B cell (primary cell): ENCODE measurements at regions not wholly inside any gene's neighbourhood (a gene's known extent, or its start where the extent isn't known, plus 50 kb on each side); places are given as distances from the start of the nearest gene placed in this dataset.
"Not testable (repeated sequence)": the region's sequence is repeated elsewhere in the genome, so short reads cannot be mapped to it uniquely, and the experiment has no call there.

Experiments
- ATAC-seq: fragments of 200-7000 bp; cut with Tn5 transposase; one replicate; pipeline ENCODE4 v1.10.0; 2021; ENCODE audit warnings: low read depth, mild to moderate bottlenecking, moderate number of reproducible peaks, moderate library complexity
- CTCF ChIA-PET: fragments of 350-600 bp; sonication (Branson Sonifier 250); formaldehyde crosslinking; loops from one replicate; lab custom pipeline; 2021; ENCODE audit warnings: antibody characterized with exemption, inconsistent platforms; lab: Charles Lee
- POLR2A ChIA-PET: fragments of 350-600 bp; sonication (Branson Sonifier 250); formaldehyde crosslinking; loops from one replicate; lab custom pipeline; 2021; ENCODE audit warnings: antibody characterized with exemption; lab: Charles Lee
- DNase-seq: peaks from one replicate; pipeline ENCODE4 v3.0.0; 2013
- H2AFZ ChIP-seq: 2 replicates; pipeline ENCODE4 v1.6.1; 2012; ENCODE audit warnings: mild to moderate bottlenecking, low read depth, low read length; ENCODE audit not compliant: insufficient read depth, poor library complexity, severe bottlenecking
- H3K27ac ChIP-seq, 2 donors: 1 replicate in 1 of 2; 2 replicates in 1 of 2; pipeline ENCODE4 v1.5.1; 2012 to 2013; ENCODE audit warnings: low read length in 2 of 2, mild to moderate bottlenecking in 2 of 2, moderate library complexity in 1 of 2
- H3K27me3 ChIP-seq, 4 experiments: fragments of 200-600 bp in 1 of 4; sonication (generic) in 1 of 4; replicated peaks in 1 of 4; 1 replicate in 2 of 4; 2 replicates in 2 of 4; pipeline versions ENCODE4 v1.6.1 to v1.7.0; 2013 to 2016; ENCODE audit warnings: low read length in 3 of 4, mild to moderate bottlenecking in 2 of 4, mixed read lengths in 1 of 4, moderate library complexity in 1 of 4; ENCODE audit not compliant: insufficient read depth in 4 of 4, control insufficient read depth in 3 of 4; ENCODE audit errors: control extremely low read depth in 1 of 4
- H3K36me3 ChIP-seq, 2 experiments: replicated peaks in 1 of 2; 1 replicate in 1 of 2; 2 replicates in 1 of 2; pipeline versions ENCODE4 v1.6.1 to v1.7.1; 2013; ENCODE audit warnings: low read length in 1 of 2; ENCODE audit not compliant: insufficient read depth in 2 of 2, control insufficient read depth in 1 of 2; ENCODE audit errors: control extremely low read depth in 1 of 2, extremely low read depth in 1 of 2
- H3K4me1 ChIP-seq, 2 donors: fragments of 200-600 bp in 1 of 2; sonication (generic) in 1 of 2; 1 replicate in 1 of 2; 2 replicates in 1 of 2; pipeline versions ENCODE4 v1.5.1 to v1.6.1; 2013 to 2017; ENCODE audit warnings: low read length in 2 of 2; ENCODE audit not compliant: control insufficient read depth in 2 of 2, insufficient read depth in 2 of 2
- H3K4me2 ChIP-seq: replicated peaks from 2 replicates; pipeline ENCODE3; 2012; ENCODE audit warnings: mild to moderate bottlenecking, low read depth, low read length; ENCODE audit not compliant: poor library complexity, severe bottlenecking
- H3K4me3 ChIP-seq, 5 experiments: fragments of 200-600 bp in 1 of 5; sonication (generic) in 1 of 5; 1 replicate in 3 of 5; 2 replicates in 2 of 5; pipeline versions ENCODE4 v1.5.1 to v1.7.0; 2011 to 2016; ENCODE audit warnings: low read length in 4 of 5, mild to moderate bottlenecking in 4 of 5, low read depth in 2 of 5, control low read depth in 1 of 5, moderate library complexity in 1 of 5; ENCODE audit not compliant: insufficient read depth in 1 of 5; ENCODE audit errors: control extremely low read depth in 1 of 5, extremely low read depth in 1 of 5
- H3K79me2 ChIP-seq: fragments of 200-600 bp; sonication (generic); one replicate; pipeline ENCODE4 v1.6.0; 2016; ENCODE audit warnings: low read length; ENCODE audit not compliant: control insufficient read depth, insufficient read depth
- H3K9ac ChIP-seq: fragments of 200-600 bp; sonication (generic); 2 replicates; pipeline ENCODE4 v1.6.1; 2017; ENCODE audit warnings: mild to moderate bottlenecking, low read length, moderate library complexity
- H3K9me3 ChIP-seq, 3 donors: one replicate each; pipeline versions ENCODE4 v1.6.1 to v1.7.1; 2013; ENCODE audit warnings: low read length in 2 of 3; ENCODE audit not compliant: control insufficient read depth in 2 of 3, insufficient read depth in 1 of 3; ENCODE audit errors: control extremely low read depth in 1 of 3
- H4K20me1 ChIP-seq: 2 replicates; pipeline ENCODE4 v1.6.0; 2012; ENCODE audit warnings: mild to moderate bottlenecking, low read length; ENCODE audit not compliant: insufficient read depth, control insufficient read depth, poor library complexity, severe bottlenecking
- H3K27ac Mint-ChIP-seq: one replicate; pipeline ENCODE4 v1.8.0; 2021; ENCODE audit warnings: mixed read lengths
- H3K27me3 Mint-ChIP-seq: one replicate; pipeline ENCODE4 v1.8.0; 2021; ENCODE audit warnings: mixed read lengths
- H3K4me1 Mint-ChIP-seq: one replicate; pipeline ENCODE4 v1.8.0; 2021; ENCODE audit warnings: mixed read lengths
- H3K4me3 Mint-ChIP-seq: one replicate; pipeline ENCODE4 v1.8.0; 2021; ENCODE audit warnings: mixed read lengths
- H3K9me3 Mint-ChIP-seq: one replicate; pipeline ENCODE4 v1.8.0; 2022; ENCODE audit warnings: mixed read lengths; ENCODE audit not compliant: insufficient read depth
- WGBS: methylation state at CpG from one replicate; pipeline ENCODE4 v1.1.5; 2013; ENCODE audit warnings: missing lambda C conversion rate; ENCODE audit not compliant: insufficient coverage; 5-methylcytosine and 5-hydroxymethylcytosine counted together
- intact Hi-C: fragments of 100-400 bp; cut with micrococcal nuclease; formaldehyde crosslinking; loops from one replicate; pipeline ENCODE4 v1.10.0; 2022
- TF ChIP-seq, protein P1 (sequence below): fragments of 200-600 bp; IDR thresholded peaks from one replicate; pipeline ENCODE4 v1.8.0; 2022; ENCODE audit warnings: antibody characterized with exemption, mild to moderate bottlenecking

DNA sequence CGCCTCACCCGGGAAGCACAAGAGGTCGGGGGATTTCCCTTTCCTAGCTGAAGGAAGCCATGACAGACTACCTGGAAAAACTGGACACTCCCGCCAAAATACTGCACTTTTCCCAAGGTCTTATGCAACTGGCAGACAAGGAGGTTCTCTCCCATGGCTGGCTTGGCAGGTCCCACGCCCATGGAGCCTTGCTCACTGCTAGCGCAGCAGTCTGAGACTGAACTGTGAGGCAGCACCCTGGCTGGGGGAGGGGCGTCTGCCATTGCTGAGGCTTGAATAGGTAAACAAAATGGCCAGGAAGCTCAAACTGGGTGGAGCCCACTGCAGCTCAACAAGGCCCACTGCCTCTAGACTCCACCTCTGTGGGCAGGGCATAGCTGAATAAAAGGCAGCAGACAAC, 92.1 kb downstream of the C4BPA start:
- H3K9ac ChIP-seq, H3K27ac ChIP-seq, H3K9me3 ChIP-seq, DNase-seq, H3K36me3 ChIP-seq, ATAC-seq, POLR2A ChIA-PET, CTCF ChIA-PET, H3K4me3 ChIP-seq, intact Hi-C loops, H4K20me1 ChIP-seq, H3K4me1 Mint-ChIP-seq, H3K4me3 Mint-ChIP-seq, H3K79me2 ChIP-seq, H3K4me1 ChIP-seq, H3K27ac Mint-ChIP-seq, H3K9me3 Mint-ChIP-seq, H3K4me2 ChIP-seq, H2AFZ ChIP-seq, H3K27me3 ChIP-seq: not testable (repeated sequence)
- peaks cover 16% of the 10 kb centered on the region for H3K27me3 Mint-ChIP-seq
- WGBS, result 97% methylated on average over 7 of the region's 7 CpGs

DNA sequence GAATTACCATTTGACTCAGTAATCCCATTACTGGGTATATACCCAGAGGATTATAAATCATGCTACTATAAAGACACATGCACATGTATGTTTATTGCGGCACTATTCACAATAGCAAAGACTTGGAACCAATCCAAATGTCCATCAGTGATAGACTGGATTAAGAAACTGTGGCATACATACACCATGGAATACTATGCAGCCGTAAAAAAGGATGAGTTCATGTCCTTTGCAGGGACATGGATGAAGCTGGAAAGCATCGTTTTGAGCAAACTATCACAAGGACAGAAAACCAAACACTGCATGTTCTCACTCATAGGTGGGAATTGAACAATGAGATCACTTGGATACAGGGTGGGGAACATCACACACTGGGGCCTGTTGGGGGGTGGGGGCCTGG, 97.5 kb downstream of the C4BPA start:
- H3K4me3 ChIP-seq, ATAC-seq, H3K9me3 Mint-ChIP-seq, H3K9ac ChIP-seq, H3K79me2 ChIP-seq, H3K27me3 Mint-ChIP-seq, DNase-seq, H3K27me3 ChIP-seq, CTCF ChIA-PET, H3K27ac ChIP-seq, H4K20me1 ChIP-seq, H3K36me3 ChIP-seq, H2AFZ ChIP-seq, H3K4me1 ChIP-seq, H3K4me3 Mint-ChIP-seq, H3K9me3 ChIP-seq, H3K27ac Mint-ChIP-seq, H3K4me1 Mint-ChIP-seq, H3K4me2 ChIP-seq, POLR2A ChIA-PET, intact Hi-C loops: not testable (repeated sequence)
- WGBS, result 100% methylated on average over 1 of the region's 3 CpGs

DNA sequence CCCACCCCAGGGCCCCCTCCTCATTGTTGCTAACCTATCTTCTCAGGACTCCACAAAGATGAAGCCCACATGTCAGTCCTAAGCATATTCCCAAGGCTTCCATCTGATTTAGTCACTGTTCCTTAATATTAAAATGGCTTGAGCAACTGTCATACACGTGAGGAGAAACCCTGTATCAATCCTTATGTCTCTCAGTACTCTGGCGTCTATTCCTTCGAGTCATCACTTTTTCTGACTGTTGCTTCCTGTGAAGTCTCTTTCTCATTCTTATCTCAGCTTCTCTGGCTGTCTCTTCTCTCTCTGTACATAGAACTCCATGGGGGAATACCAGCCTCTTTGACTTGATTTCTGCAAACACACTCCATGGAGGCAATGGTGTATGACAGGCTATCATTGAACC, 98.4 kb downstream of the C4BPA start:
- H3K27ac Mint-ChIP-seq, result no peak overlapping the region

More for the DNA sequence above, 98.4 kb downstream of the C4BPA start:
- no peak overlapping the region for H3K4me2 ChIP-seq
- H3K4me3 Mint-ChIP-seq, result no peak overlapping the region
- no peak overlapping the region for H2AFZ ChIP-seq
- DNase-seq, result no peak
- H3K4me1 ChIP-seq, result no peaks in the 10 kb centered on the region
- peaks cover 0 to 9% (median 2%) of the 10 kb centered on the region in 3 donors for H3K9me3 ChIP-seq
- no peak overlapping the region for H3K4me3 ChIP-seq
- no peaks in the 10 kb centered on the region for H3K36me3 ChIP-seq
- peaks cover 4% of the 10 kb centered on the region for H3K27me3 Mint-ChIP-seq
- TF ChIP-seq, protein P1, sequence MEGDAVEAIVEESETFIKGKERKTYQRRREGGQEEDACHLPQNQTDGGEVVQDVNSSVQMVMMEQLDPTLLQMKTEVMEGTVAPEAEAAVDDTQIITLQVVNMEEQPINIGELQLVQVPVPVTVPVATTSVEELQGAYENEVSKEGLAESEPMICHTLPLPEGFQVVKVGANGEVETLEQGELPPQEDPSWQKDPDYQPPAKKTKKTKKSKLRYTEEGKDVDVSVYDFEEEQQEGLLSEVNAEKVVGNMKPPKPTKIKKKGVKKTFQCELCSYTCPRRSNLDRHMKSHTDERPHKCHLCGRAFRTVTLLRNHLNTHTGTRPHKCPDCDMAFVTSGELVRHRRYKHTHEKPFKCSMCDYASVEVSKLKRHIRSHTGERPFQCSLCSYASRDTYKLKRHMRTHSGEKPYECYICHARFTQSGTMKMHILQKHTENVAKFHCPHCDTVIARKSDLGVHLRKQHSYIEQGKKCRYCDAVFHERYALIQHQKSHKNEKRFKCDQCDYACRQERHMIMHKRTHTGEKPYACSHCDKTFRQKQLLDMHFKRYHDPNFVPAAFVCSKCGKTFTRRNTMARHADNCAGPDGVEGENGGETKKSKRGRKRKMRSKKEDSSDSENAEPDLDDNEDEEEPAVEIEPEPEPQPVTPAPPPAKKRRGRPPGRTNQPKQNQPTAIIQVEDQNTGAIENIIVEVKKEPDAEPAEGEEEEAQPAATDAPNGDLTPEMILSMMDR, result no peak
- ChIA-PET CTCF (no interaction called here), POLR2A (no interaction called here)
- H3K9ac ChIP-seq, result no peak overlapping the region
- intact Hi-C loops, result no loop called here
- H4K20me1 ChIP-seq, result no peaks in the 10 kb centered on the region
- ATAC-seq, result no peak
- H3K27ac ChIP-seq, result no peak overlapping the region
- peaks cover 3% of the 10 kb centered on the region for H3K9me3 Mint-ChIP-seq
- no peaks in the 10 kb centered on the region for H3K27me3 ChIP-seq
- 90% methylated on average over 3 of the region's 3 CpGs for WGBS
- H3K4me1 Mint-ChIP-seq, result peaks cover 4% of the 10 kb centered on the region
- no peaks in the 10 kb centered on the region for H3K79me2 ChIP-seq
